ENCODE measurements at regions not wholly inside any gene's neighbourhood (a gene's known extent, or its start where the extent isn't known, plus 50 kb on each side); places are given as distances from the start of the nearest gene placed in this dataset.

DNA sequence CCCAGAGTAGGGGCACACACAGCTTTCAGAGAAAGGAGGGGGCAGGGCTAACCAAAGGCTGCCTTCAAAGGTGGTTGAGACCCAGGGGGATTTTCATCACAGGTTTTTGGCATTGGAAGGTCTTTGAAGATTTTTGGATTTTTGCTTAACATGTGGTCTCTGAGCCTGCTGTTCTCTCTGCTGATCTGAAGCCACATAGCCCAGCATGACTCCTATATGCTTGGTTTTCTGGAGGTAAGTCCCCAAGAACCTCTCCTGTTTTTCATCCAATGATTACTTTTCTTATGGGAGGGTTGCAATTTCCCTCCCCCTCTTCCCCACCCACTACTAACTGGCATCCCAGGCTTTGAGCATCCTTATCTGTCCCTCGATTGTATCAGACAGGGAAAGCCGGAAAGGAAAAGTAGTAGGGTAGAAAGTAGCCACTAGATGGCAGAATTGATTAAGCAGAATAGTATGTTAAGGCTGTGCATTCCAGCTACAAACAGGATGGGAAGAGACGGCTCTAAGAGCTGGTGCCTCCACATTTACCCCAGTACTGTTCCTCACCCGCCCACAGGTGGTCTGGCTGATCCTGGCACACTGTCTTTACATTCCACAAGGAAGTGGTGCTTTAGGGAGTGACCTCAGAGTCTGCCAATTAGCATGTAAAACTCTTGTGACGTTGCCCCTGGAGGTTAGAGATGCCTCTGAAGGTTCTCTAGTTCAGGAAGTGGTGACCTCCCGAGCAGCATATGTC, 218.9 kb upstream of the EDNRB start:
- Histone ChIP-seq H3K36me3 (ENCODE audit: control insufficient read depth in 2 of 2, extremely low read depth in 1 of 2, insufficient read depth in 1 of 2, low read length in 1 of 2) (no peaks in the 10 kb centered on the region), H3K4me3 (ENCODE audit: control insufficient read depth in 1 of 2, extremely low read depth in 1 of 2, low read length in 1 of 2) (peak overlapping the region in 1 of 2 donors; percentile 21), H3K9me3 (no peaks in the 10 kb centered on the region), H3K27me3 (replicated peaks in 1 of 2; ENCODE audit: control insufficient read depth in 2 of 2, extremely low read depth in 1 of 2, insufficient read depth in 2 of 2, low read length in 1 of 2) (no peaks in the 10 kb centered on the region), H3K4me1 (ENCODE audit: control insufficient read depth in 1 of 2, extremely low read depth in 1 of 2, insufficient read depth in 2 of 2, low read length in 2 of 2) (peaks cover 0 to 6% of the 10 kb centered on the region in 2 experiments), H3K27ac (ENCODE audit: low read length) (no peak overlapping the region)
- POLR2A ChIA-PET = no interaction called here
- H3K4me3 Mint-ChIP-seq = peak overlapping the region; percentile 2 to 37 (median 25)
- H3K4me1 Mint-ChIP-seq = peaks cover 5 to 7% (median 6%) of the 10 kb centered on the region in 3 donors
- no peak overlapping the region for H3K27ac Mint-ChIP-seq
- no peaks in the 10 kb centered on the region for H3K36me3 Mint-ChIP-seq
- CTCF ChIA-PET = interaction anchor here (0.6 to 4.7 kb wide), 18 partner anchors 10 to 1570 kb away, joined by 3 to 46 read pairs (median 4); no protein-coding TSS in a partner anchor
- peaks cover 0 to 5% of the 10 kb centered on the region in 2 donors for H3K27me3 Mint-ChIP-seq
- ATAC-seq (replicated peaks in 1 of 4) (peak; percentile 54 to 66 (median 62)), DNase-seq (peak in 5 of 35 experiments; percentile 0 to 57 (median 7))
- no peaks in the 10 kb centered on the region for H3K9me3 Mint-ChIP-seq
- no CpG with 5 or more reads among the region's 6 CpGs for WGBS (ENCODE audit: insufficient coverage)

- ATAC-seq (replicated peaks in 1 of 4) (no peak), DNase-seq (no peak)
- Histone ChIP-seq H3K4me3 (ENCODE audit: control insufficient read depth in 1 of 2, extremely low read depth in 1 of 2, low read length in 1 of 2) (no peak overlapping the region), H3K36me3 (ENCODE audit: control insufficient read depth in 2 of 2, extremely low read depth in 1 of 2, insufficient read depth in 1 of 2, low read length in 1 of 2) (no peaks in the 10 kb centered on the region), H3K27ac (ENCODE audit: low read length) (no peak overlapping the region), H3K4me1 (ENCODE audit: control insufficient read depth in 1 of 2, extremely low read depth in 1 of 2, insufficient read depth in 2 of 2, low read length in 2 of 2) (peaks cover 0 to 6% of the 10 kb centered on the region in 2 experiments), H3K9me3 (no peaks in the 10 kb centered on the region), H3K27me3 (replicated peaks in 1 of 2; ENCODE audit: control insufficient read depth in 2 of 2, extremely low read depth in 1 of 2, insufficient read depth in 2 of 2, low read length in 1 of 2) (no peaks in the 10 kb centered on the region)
- no peak overlapping the region for H3K4me3 Mint-ChIP-seq
- H3K27ac Mint-ChIP-seq = no peak overlapping the region
- peaks cover 5 to 7% (median 6%) of the 10 kb centered on the region in 3 donors for H3K4me1 Mint-ChIP-seq
- H3K9me3 Mint-ChIP-seq = no peaks in the 10 kb centered on the region
- peaks cover 0 to 5% of the 10 kb centered on the region in 2 donors for H3K27me3 Mint-ChIP-seq
- WGBS (ENCODE audit: insufficient coverage) = no CpG with 5 or more reads among the region's 3 CpGs
- CTCF ChIA-PET = interaction anchor here (0.6 to 4.7 kb wide), 13 partner anchors 12 to 1570 kb away, joined by 3 to 46 read pairs (median 4); no protein-coding TSS in a partner anchor
- H3K36me3 Mint-ChIP-seq = no peaks in the 10 kb centered on the region
- POLR2A ChIA-PET = no interaction called here
These were observed 218.3 kb upstream of the EDNRB start for GRCh38 chr13:78136966-78137365.

DNA sequence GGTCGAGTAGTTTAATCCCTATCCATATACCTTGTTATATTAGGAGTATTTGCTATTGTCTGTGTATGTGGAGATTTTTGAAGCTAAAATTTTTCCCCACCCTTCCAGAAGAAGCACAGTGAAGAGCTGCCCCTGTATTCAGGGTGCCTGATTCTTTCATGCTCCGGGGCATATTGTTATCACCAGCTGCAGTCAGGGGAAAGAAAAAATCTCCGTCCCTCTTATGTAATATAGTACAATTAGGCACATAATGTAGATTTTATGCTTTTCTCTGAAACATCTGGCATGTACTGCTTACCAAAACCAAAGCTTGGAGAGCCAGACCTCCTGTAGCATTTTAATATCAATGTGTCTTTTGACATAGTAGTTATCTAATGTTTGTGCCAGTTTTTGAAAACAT, 214.9 kb upstream of the EDNRB start:
- H3K9me3 ChIP-seq = no peaks in the 10 kb centered on the region
- H3K4me1 ChIP-seq (ENCODE audit: control insufficient read depth in 1 of 2, extremely low read depth in 1 of 2, insufficient read depth in 2 of 2, low read length in 2 of 2) = peaks cover 0 to 6% of the 10 kb centered on the region in 2 experiments
- no peaks in the 10 kb centered on the region for H3K36me3 Mint-ChIP-seq
- H3K27me3 Mint-ChIP-seq = peaks cover 10 to 14% of the 10 kb centered on the region in 2 donors
- ATAC-seq (replicated peaks in 1 of 4) = no peak
- no peak overlapping the region for H3K27ac Mint-ChIP-seq
- H3K36me3 ChIP-seq (ENCODE audit: control insufficient read depth in 2 of 2, extremely low read depth in 1 of 2, insufficient read depth in 1 of 2, low read length in 1 of 2) = no peaks in the 10 kb centered on the region
- H3K27me3 ChIP-seq (replicated peaks in 1 of 2; ENCODE audit: control insufficient read depth in 2 of 2, extremely low read depth in 1 of 2, insufficient read depth in 2 of 2, low read length in 1 of 2) = no peaks in the 10 kb centered on the region
- H3K4me3 Mint-ChIP-seq = no peak overlapping the region
- peaks cover 5 to 7% (median 6%) of the 10 kb centered on the region in 3 donors for H3K4me1 Mint-ChIP-seq
- WGBS (ENCODE audit: insufficient coverage) = no CpG with 5 or more reads among the region's 3 CpGs
- POLR2A ChIA-PET = no interaction called here
- DNase-seq = no peak
- H3K27ac ChIP-seq (ENCODE audit: low read length) = no peak overlapping the region
- no peaks in the 10 kb centered on the region for H3K9me3 Mint-ChIP-seq
- H3K4me3 ChIP-seq (ENCODE audit: control insufficient read depth in 1 of 2, extremely low read depth in 1 of 2, low read length in 1 of 2) = no peak overlapping the region
- CTCF ChIA-PET = interaction anchor here (0.7 to 1.1 kb wide), 3 partner anchors 12 to 24 kb away, joined by 3 to 4 read pairs (median 4); no protein-coding TSS in a partner anchor

- Mint-ChIP-seq H3K4me1 (no peaks in the 10 kb centered on the region), H3K36me3 (no peaks in the 10 kb centered on the region), H3K9me3 (no peaks in the 10 kb centered on the region), H3K27ac (no peak overlapping the region), H3K4me3 (no peak overlapping the region), H3K27me3 (peaks cover 14 to 17% of the 10 kb centered on the region in 2 donors)
- Histone ChIP-seq H3K27ac (ENCODE audit: low read length) (no peak overlapping the region), H3K4me1 (ENCODE audit: control insufficient read depth in 1 of 2, extremely low read depth in 1 of 2, insufficient read depth in 2 of 2, low read length in 2 of 2) (no peaks in the 10 kb centered on the region), H3K27me3 (replicated peaks in 1 of 2; ENCODE audit: control insufficient read depth in 2 of 2, extremely low read depth in 1 of 2, insufficient read depth in 2 of 2, low read length in 1 of 2) (no peaks in the 10 kb centered on the region), H3K36me3 (ENCODE audit: control insufficient read depth in 2 of 2, extremely low read depth in 1 of 2, insufficient read depth in 1 of 2, low read length in 1 of 2) (no peaks in the 10 kb centered on the region), H3K4me3 (ENCODE audit: control insufficient read depth in 1 of 2, extremely low read depth in 1 of 2, low read length in 1 of 2) (no peak overlapping the region), H3K9me3 (no peaks in the 10 kb centered on the region)
- ChIA-PET POLR2A (no interaction called here), CTCF (no interaction called here)
- ATAC-seq (replicated peaks in 1 of 4) = no peak
- no peak for DNase-seq
These were observed 213.2 kb upstream of the EDNRB start for GRCh38 chr13:78131811-78132210.

GRCh38 chr13:78131346-78131745, 212.7 kb upstream of the EDNRB start:
- Mint-ChIP-seq H3K27ac (no peak overlapping the region), H3K4me3 (no peak overlapping the region), H3K4me1 (no peaks in the 10 kb centered on the region), H3K27me3 (peaks cover 14 to 17% of the 10 kb centered on the region in 2 donors), H3K9me3 (no peaks in the 10 kb centered on the region), H3K36me3 (no peaks in the 10 kb centered on the region)
- Histone ChIP-seq H3K27ac (ENCODE audit: low read length) (no peak overlapping the region), H3K27me3 (replicated peaks in 1 of 2; ENCODE audit: control insufficient read depth in 2 of 2, extremely low read depth in 1 of 2, insufficient read depth in 2 of 2, low read length in 1 of 2) (no peaks in the 10 kb centered on the region), H3K4me3 (ENCODE audit: control insufficient read depth in 1 of 2, extremely low read depth in 1 of 2, low read length in 1 of 2) (no peak overlapping the region), H3K36me3 (ENCODE audit: control insufficient read depth in 2 of 2, extremely low read depth in 1 of 2, insufficient read depth in 1 of 2, low read length in 1 of 2) (no peaks in the 10 kb centered on the region), H3K9me3 (no peaks in the 10 kb centered on the region), H3K4me1 (ENCODE audit: control insufficient read depth in 1 of 2, extremely low read depth in 1 of 2, insufficient read depth in 2 of 2, low read length in 2 of 2) (no peaks in the 10 kb centered on the region)
- 40% methylated on average over 1 of the region's 2 CpGs for WGBS (ENCODE audit: insufficient coverage)
- CTCF ChIA-PET = interaction anchor here (0.6 to 2.1 kb wide), 2 partner anchors 10 to 1315 kb away, joined by 3 to 12 read pairs; no protein-coding TSS in a partner anchor
- DNase-seq (no peak), ATAC-seq (replicated peaks in 1 of 4) (no peak)
- POLR2A ChIA-PET = no interaction called here

GRCh38 chr13:78129823-78130222, 211.2 kb upstream of the EDNRB start:
- H3K4me1 Mint-ChIP-seq = no peaks in the 10 kb centered on the region
- no peaks in the 10 kb centered on the region for H3K9me3 Mint-ChIP-seq
- Histone ChIP-seq H3K27ac (ENCODE audit: low read length) (no peak overlapping the region), H3K4me1 (ENCODE audit: control insufficient read depth in 1 of 2, extremely low read depth in 1 of 2, insufficient read depth in 2 of 2, low read length in 2 of 2) (no peaks in the 10 kb centered on the region), H3K36me3 (ENCODE audit: control insufficient read depth in 2 of 2, extremely low read depth in 1 of 2, insufficient read depth in 1 of 2, low read length in 1 of 2) (no peaks in the 10 kb centered on the region), H3K27me3 (replicated peaks in 1 of 2; ENCODE audit: control insufficient read depth in 2 of 2, extremely low read depth in 1 of 2, insufficient read depth in 2 of 2, low read length in 1 of 2) (no peaks in the 10 kb centered on the region), H3K4me3 (ENCODE audit: control insufficient read depth in 1 of 2, extremely low read depth in 1 of 2, low read length in 1 of 2) (no peak overlapping the region), H3K9me3 (no peaks in the 10 kb centered on the region)
- DNase-seq = no peak
- no CpG with 5 or more reads among the region's 2 CpGs for WGBS (ENCODE audit: insufficient coverage)
- no peak overlapping the region for H3K4me3 Mint-ChIP-seq
- H3K27ac Mint-ChIP-seq = no peak overlapping the region
- no peak for ATAC-seq (replicated peaks in 1 of 4)
- H3K36me3 Mint-ChIP-seq = no peaks in the 10 kb centered on the region
- ChIA-PET CTCF (interaction anchor here (0.9 to 2.1 kb wide), 2 partner anchors 9 to 10 kb away, joined by 3 to 12 read pairs; no protein-coding TSS in a partner anchor), POLR2A (interaction anchor here in 1 of 2 donors (0.7 kb wide), 1 partner anchor 215 kb away, joined by 5 read pairs; no protein-coding TSS in a partner anchor)
- H3K27me3 Mint-ChIP-seq = peaks cover 14 to 17% of the 10 kb centered on the region in 2 donors
